Endothelial cell of umbilical vein (primary cell): ENCODE measurements at regions not wholly inside any gene's neighbourhood (a gene's known extent, or its start where the extent isn't known, plus 50 kb on each side); places are given as distances from the start of the nearest gene placed in this dataset.

ENCODE experiments used
- BruUV-seq: library from RNA; stranded (reverse); fragments of 400-500 nt; replicated peaks from 2 replicates; lab custom pipeline; 2021; lab: Mats Ljungman, UMichigan
- CTCF ChIA-PET: fragments of 300-600, 350-600 bp; sonication (Branson Sonifier 250); formaldehyde crosslinking; loops from one replicate; lab custom pipeline; 2021; ENCODE audit warnings: antibody characterized with exemption, inconsistent platforms; lab: Charles Lee
- POLR2A ChIA-PET: fragments of 300-600, 350-600 bp; sonication (Branson Sonifier 250); formaldehyde crosslinking; loops from one replicate; lab custom pipeline; 2021; ENCODE audit warnings: antibody characterized with exemption, inconsistent platforms; lab: Charles Lee
- DNase-seq: peaks from one replicate; pipeline ENCODE4 v3.0.0-alpha.2; 2011; ENCODE audit warnings: low read depth, low spot score
- FAIRE-seq: peaks from 2 replicates; lab custom pipeline; 2011; peaks lifted over from hg19 to GRCh38; lab: Jason Lieb, UNC
- H2AFZ ChIP-seq: 2 replicates; pipeline ENCODE4 v1.6.0; 2012; ENCODE audit warnings: low read depth, low read length, control low read depth, inconsistent platforms
- H3K27ac ChIP-seq: 2 replicates; pipeline ENCODE4 v1.5.1; 2011; ENCODE audit warnings: low read depth, mild to moderate bottlenecking, control low read depth, low read length, moderate library complexity; ENCODE audit not compliant: insufficient read depth
- H3K27me3 ChIP-seq, 2 experiments: 2 replicates each; pipeline versions ENCODE4 v1.6.0 to v1.6.1; 2011; ENCODE audit warnings: low read length in 2 of 2, mixed read lengths in 1 of 2; ENCODE audit not compliant: control insufficient read depth in 2 of 2, insufficient read depth in 2 of 2
- H3K36me3 ChIP-seq, 2 experiments: 2 replicates in 1 of 2; 3 replicates in 1 of 2; pipeline ENCODE4 v1.5.1; 2011; ENCODE audit warnings: low read length in 2 of 2, mild to moderate bottlenecking in 1 of 2, moderate library complexity in 1 of 2; ENCODE audit not compliant: control insufficient read depth in 2 of 2, insufficient read depth in 2 of 2; ENCODE audit errors: extremely low read depth in 1 of 2
- H3K4me1 ChIP-seq: 3 replicates; pipeline ENCODE4 v1.5.1; 2011; ENCODE audit warnings: mild to moderate bottlenecking, low read length; ENCODE audit not compliant: control insufficient read depth, insufficient read depth; ENCODE audit errors: extremely low read depth
- H3K4me2 ChIP-seq: 2 replicates; pipeline ENCODE4 v1.6.1; 2011; ENCODE audit warnings: low read length, control low read depth, mixed read lengths; ENCODE audit not compliant: insufficient read depth
- H3K4me3 ChIP-seq, 3 experiments: fragments of 200-600 bp in 1 of 3; sonication (generic), shearing (Covaris generic) in 1 of 3; replicated peaks in 1 of 3; 2 replicates each; pipeline ENCODE4 v1.5.1; 2011 to 2016; ENCODE audit warnings: control low read depth in 3 of 3, low read length in 3 of 3, mild to moderate bottlenecking in 2 of 3, inconsistent platforms in 1 of 3, low read depth in 1 of 3, moderate library complexity in 1 of 3; ENCODE audit not compliant: insufficient read depth in 1 of 3
- H3K79me2 ChIP-seq: 2 replicates; pipeline ENCODE4 v1.6.0; 2012; ENCODE audit warnings: low read length, inconsistent platforms; ENCODE audit not compliant: control insufficient read depth, insufficient read depth
- H3K9ac ChIP-seq: replicated peaks from 2 replicates; pipeline ENCODE3; 2011; ENCODE audit warnings: low read length, control low read depth; ENCODE audit not compliant: insufficient read depth; ENCODE audit errors: extremely low read depth
- H3K9me1 ChIP-seq: replicated peaks from 3 replicates; pipeline ENCODE4 v1.6.0; 2011; ENCODE audit warnings: mild to moderate bottlenecking, low read length; ENCODE audit not compliant: control insufficient read depth, insufficient read depth; ENCODE audit errors: extremely low read depth
- H3K9me3 ChIP-seq: replicated peaks from 2 replicates; pipeline ENCODE4 v1.5.1; 2012; ENCODE audit warnings: low read length, inconsistent platforms; ENCODE audit not compliant: control insufficient read depth, insufficient read depth
- H4K20me1 ChIP-seq: replicated peaks from 2 replicates; pipeline ENCODE3; 2011; ENCODE audit warnings: mild to moderate bottlenecking, low read length; ENCODE audit not compliant: control insufficient read depth, insufficient read depth; ENCODE audit errors: extremely low read depth
- EZH2 ChIP-seq: IDR thresholded peaks from 2 replicates; pipeline ENCODE4 v1.6.1; 2012; ENCODE audit warnings: borderline replicate concordance, low read depth, mild to moderate bottlenecking, moderate library complexity, low read length, inconsistent platforms; ENCODE audit not compliant: severe bottlenecking
- FOS ChIP-seq: IDR thresholded peaks from 2 replicates; pipeline ENCODE4 v1.6.1; 2011; ENCODE audit warnings: mild to moderate bottlenecking, low read length, moderate library complexity, borderline replicate concordance; ENCODE audit not compliant: insufficient read depth
- GATA2 ChIP-seq: IDR thresholded peaks from 2 replicates; pipeline ENCODE4 v1.7.0; 2011; ENCODE audit warnings: low read depth, mild to moderate bottlenecking, moderate library complexity, mixed read lengths, low read length; ENCODE audit not compliant: insufficient read length, insufficient read depth
- JUN ChIP-seq: IDR thresholded peaks from 2 replicates; pipeline ENCODE4 v1.6.1; 2011; ENCODE audit warnings: borderline replicate concordance, low read depth; ENCODE audit not compliant: insufficient read length, insufficient read depth
- MAX ChIP-seq: IDR thresholded peaks from 2 replicates; pipeline ENCODE4 v1.6.1; 2011; ENCODE audit not compliant: insufficient read depth, insufficient read length
- MYC ChIP-seq: IDR thresholded peaks from one replicate; pipeline ENCODE4 v1.6.1; 2011; ENCODE audit warnings: mild to moderate bottlenecking, low read depth, low read length
- POLR2A ChIP-seq: IDR thresholded peaks from 2 replicates; pipeline ENCODE4 v1.6.1; 2012; ENCODE audit warnings: low read depth, mild to moderate bottlenecking, control low read depth, low read length
- POLR2AphosphoS5 ChIP-seq: IDR thresholded peaks from 2 replicates; pipeline ENCODE4 v1.6.1; 2012; ENCODE audit warnings: low read depth, mild to moderate bottlenecking, control low read depth, low read length, moderate library complexity; ENCODE audit not compliant: insufficient read depth
- dilution Hi-C: fragments of 300-500 bp; cut with MboI; formaldehyde crosslinking; loops from one replicate; pipeline ENCODE4 v1.15.0; 2019; ENCODE audit warnings: low sequenced_read_pairs; ENCODE audit not compliant: extremely low pct_ligation_motif_present
- intact Hi-C: fragments of 100-400 bp; cut with micrococcal nuclease; formaldehyde crosslinking; loops from one replicate; pipeline ENCODE4 v1.10.0; 2022
- TF ChIP-seq, protein P1 (sequence below), 2 donors: IDR thresholded peaks; 1 replicate in 1 of 2; 2 replicates in 1 of 2; pipeline ENCODE4 v1.5.1; 2011; ENCODE audit warnings: low read length in 2 of 2, mild to moderate bottlenecking in 2 of 2, moderate library complexity in 2 of 2, control low read depth in 1 of 2, inconsistent platforms in 1 of 2, low read depth in 1 of 2; ENCODE audit not compliant: insufficient read depth in 1 of 2; ENCODE audit errors: extremely low read depth in 1 of 2

GRCh38 chrX:78534221-78534620 is 124.9 kb downstream of the RTL3 start:
- dilution Hi-C loops (no loop called here), intact Hi-C loops (no loop called here)
- FAIRE-seq, result no peak
- Histone ChIP-seq H3K79me2 (no peaks in the 10 kb centered on the region), H4K20me1 (no peaks in the 10 kb centered on the region), H2AFZ (no peak overlapping the region), H3K9me1 (no peaks in the 10 kb centered on the region), H3K27ac (no peak overlapping the region), H3K4me1 (no peaks in the 10 kb centered on the region), H3K27me3 (no peaks in the 10 kb centered on the region), H3K9ac (no peak overlapping the region), H3K4me3 (no peak overlapping the region), H3K9me3 (no peaks in the 10 kb centered on the region), H3K36me3 (no peaks in the 10 kb centered on the region), H3K4me2 (no peak overlapping the region)
- ChIA-PET POLR2A (no interaction called here), CTCF (no interaction called here)
- DNase-seq, result no peak
- TF ChIP-seq FOS (no peak), POLR2A (no peak), MYC (no peak), JUN (no peak), EZH2 (no peak), MAX (no peak), GATA2 (no peak), POLR2AphosphoS5 (no peak)
- TF ChIP-seq, protein P1, sequence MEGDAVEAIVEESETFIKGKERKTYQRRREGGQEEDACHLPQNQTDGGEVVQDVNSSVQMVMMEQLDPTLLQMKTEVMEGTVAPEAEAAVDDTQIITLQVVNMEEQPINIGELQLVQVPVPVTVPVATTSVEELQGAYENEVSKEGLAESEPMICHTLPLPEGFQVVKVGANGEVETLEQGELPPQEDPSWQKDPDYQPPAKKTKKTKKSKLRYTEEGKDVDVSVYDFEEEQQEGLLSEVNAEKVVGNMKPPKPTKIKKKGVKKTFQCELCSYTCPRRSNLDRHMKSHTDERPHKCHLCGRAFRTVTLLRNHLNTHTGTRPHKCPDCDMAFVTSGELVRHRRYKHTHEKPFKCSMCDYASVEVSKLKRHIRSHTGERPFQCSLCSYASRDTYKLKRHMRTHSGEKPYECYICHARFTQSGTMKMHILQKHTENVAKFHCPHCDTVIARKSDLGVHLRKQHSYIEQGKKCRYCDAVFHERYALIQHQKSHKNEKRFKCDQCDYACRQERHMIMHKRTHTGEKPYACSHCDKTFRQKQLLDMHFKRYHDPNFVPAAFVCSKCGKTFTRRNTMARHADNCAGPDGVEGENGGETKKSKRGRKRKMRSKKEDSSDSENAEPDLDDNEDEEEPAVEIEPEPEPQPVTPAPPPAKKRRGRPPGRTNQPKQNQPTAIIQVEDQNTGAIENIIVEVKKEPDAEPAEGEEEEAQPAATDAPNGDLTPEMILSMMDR (IDR thresholded peaks at IDR 0.05; ENCODE audit: extremely low read depth in 1 of 2, insufficient read depth in 1 of 2, low read depth in 1 of 2, low read length in 2 of 2), result no peak
- no TSS peak for BruUV-seq
